ENCODE measurements at regions not wholly inside any gene's neighbourhood (a gene's known extent, or its start where the extent isn't known, plus 50 kb on each side); places are given as distances from the start of the nearest gene placed in this dataset.

DNA sequence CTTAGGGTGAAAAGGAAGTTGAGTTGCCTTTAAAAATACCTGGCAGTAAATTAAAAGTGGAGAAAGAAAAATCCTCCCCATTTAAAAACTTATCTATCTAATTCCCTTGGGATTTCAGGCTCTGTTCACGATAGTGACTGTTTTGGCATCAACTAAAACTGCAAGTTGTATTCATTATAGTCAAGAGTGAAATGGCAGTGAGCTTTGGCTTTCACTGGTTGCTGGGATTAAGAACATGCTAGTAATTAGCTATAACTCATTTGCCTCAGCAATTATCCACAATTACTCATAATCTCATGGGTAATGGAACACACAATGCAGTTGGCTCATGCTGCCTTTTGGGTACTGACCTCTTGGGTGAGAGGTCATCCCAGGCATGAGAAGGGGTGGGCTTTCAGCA is 250.1 kb downstream of the GAS1 start:
- TF ChIP-seq, protein P1, sequence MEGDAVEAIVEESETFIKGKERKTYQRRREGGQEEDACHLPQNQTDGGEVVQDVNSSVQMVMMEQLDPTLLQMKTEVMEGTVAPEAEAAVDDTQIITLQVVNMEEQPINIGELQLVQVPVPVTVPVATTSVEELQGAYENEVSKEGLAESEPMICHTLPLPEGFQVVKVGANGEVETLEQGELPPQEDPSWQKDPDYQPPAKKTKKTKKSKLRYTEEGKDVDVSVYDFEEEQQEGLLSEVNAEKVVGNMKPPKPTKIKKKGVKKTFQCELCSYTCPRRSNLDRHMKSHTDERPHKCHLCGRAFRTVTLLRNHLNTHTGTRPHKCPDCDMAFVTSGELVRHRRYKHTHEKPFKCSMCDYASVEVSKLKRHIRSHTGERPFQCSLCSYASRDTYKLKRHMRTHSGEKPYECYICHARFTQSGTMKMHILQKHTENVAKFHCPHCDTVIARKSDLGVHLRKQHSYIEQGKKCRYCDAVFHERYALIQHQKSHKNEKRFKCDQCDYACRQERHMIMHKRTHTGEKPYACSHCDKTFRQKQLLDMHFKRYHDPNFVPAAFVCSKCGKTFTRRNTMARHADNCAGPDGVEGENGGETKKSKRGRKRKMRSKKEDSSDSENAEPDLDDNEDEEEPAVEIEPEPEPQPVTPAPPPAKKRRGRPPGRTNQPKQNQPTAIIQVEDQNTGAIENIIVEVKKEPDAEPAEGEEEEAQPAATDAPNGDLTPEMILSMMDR (IDR thresholded peaks at IDR 0.05; ENCODE audit: low read depth, low read length) = no peak
- H3K4me3 ChIP-seq (ENCODE audit: low read depth, low read length) = no peak overlapping the region

GRCh38 chr9:86695910-86696424 is 251.3 kb downstream of the GAS1 start:
- H3K4me3 ChIP-seq (ENCODE audit: low read depth, low read length) = no peak overlapping the region
- TF ChIP-seq, protein P1 (IDR thresholded peaks at IDR 0.05; ENCODE audit: low read depth, low read length) = no peak

GRCh38 chr9:86690034-86690433 is 257.3 kb downstream of the GAS1 start:
- TF ChIP-seq, protein P1 (IDR thresholded peaks at IDR 0.05; ENCODE audit: low read depth, low read length) = no peak
- H3K4me3 ChIP-seq (ENCODE audit: low read depth, low read length) = no peak overlapping the region

DNA sequence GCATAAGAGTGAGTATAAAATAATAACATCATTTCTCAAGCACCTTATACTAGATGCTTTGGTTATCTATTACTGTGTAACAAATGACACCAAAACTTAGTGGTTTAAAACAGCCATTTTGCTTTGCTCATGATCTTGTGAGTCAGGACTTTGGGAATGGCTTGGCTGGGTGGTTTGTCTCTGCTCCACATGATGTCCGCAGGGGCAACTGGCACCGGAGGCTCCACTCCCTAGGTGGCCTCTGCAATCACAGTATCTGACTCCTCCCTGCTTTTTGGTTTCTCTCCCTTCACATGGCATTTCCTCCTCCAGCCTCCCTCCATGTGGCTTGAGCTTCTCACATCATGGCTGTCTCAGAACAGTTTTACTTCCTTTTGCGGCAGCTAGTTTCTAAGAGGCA is 259.5 kb downstream of the GAS1 start:
- TF ChIP-seq, protein P1 (IDR thresholded peaks at IDR 0.05; ENCODE audit: low read depth, low read length) = no peak
- no peak overlapping the region for H3K4me3 ChIP-seq (ENCODE audit: low read depth, low read length)

- TF ChIP-seq, protein P1 (IDR thresholded peaks at IDR 0.05; ENCODE audit: low read depth, low read length) = no peak
- H3K4me3 ChIP-seq (ENCODE audit: low read depth, low read length) = no peak overlapping the region
These were observed 261.8 kb downstream of the GAS1 start for GRCh38 chr9:86685556-86685955.

DNA sequence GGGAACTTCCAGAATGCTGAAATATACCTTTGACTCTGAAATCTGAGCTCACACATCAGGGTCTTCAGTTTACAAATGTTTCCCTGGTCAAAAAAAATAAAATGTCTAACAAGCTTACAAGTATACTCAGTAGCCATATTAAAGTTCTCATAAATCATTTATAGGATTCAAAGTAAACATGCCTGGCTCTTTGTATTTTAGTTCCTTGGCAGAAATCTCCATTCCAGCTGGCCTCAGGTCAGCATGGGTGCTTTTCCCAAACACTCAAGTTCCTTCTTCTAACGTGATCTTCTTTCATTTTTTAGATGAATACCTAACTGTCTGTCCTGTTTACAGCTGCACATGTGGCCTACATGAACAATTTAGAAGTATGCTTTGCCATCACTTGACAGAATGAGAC is 263.2 kb downstream of the GAS1 start:
- TF ChIP-seq, protein P1 (IDR thresholded peaks at IDR 0.05; ENCODE audit: low read depth, low read length) = no peak
- no peak overlapping the region for H3K4me3 ChIP-seq (ENCODE audit: low read depth, low read length)

DNA sequence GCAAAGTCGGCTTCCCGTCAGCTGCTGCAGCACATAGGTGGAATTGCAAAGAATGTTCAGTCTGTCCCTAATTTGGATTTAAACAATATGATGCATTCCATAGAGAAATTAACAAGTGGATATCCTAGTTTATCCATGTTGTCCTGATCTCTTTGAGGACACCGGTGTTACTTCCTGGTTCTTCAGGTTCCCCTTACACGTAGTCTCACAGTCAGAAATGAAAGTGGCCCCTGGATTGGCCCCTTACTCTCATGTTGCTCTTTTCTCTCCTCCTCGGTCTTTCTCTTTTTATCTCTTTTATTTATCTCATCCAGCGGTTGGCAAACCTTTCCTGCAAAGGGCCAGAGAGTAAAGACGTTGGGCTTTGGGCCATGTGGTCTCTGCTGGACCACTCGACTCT is 265.1 kb downstream of the GAS1 start:
- no peak overlapping the region for H3K4me3 ChIP-seq (ENCODE audit: low read depth, low read length)
- TF ChIP-seq, protein P1 (IDR thresholded peaks at IDR 0.05; ENCODE audit: low read depth, low read length) = no peak

Measured in WI38 (cell line).